Activated CD8-positive, alpha-beta memory T cell treated with anti-CD3 and anti-CD28 coated beads, Interleukin-2, amount 50 U/mL, for 24 hours (primary cell): ENCODE measurements at regions not wholly inside any gene's neighbourhood (a gene's known extent, or its start where the extent isn't known, plus 50 kb on each side); places are given as distances from the start of the nearest gene placed in this dataset.
"Not testable (repeated sequence)": the region's sequence is repeated elsewhere in the genome, so short reads cannot be mapped to it uniquely, and the experiment has no call there.

Experiments
- DNase-seq: peaks from one replicate; pipeline ENCODE4 v3.0.0-alpha.2; 2020; ENCODE audit errors: extremely low read depth

DNA sequence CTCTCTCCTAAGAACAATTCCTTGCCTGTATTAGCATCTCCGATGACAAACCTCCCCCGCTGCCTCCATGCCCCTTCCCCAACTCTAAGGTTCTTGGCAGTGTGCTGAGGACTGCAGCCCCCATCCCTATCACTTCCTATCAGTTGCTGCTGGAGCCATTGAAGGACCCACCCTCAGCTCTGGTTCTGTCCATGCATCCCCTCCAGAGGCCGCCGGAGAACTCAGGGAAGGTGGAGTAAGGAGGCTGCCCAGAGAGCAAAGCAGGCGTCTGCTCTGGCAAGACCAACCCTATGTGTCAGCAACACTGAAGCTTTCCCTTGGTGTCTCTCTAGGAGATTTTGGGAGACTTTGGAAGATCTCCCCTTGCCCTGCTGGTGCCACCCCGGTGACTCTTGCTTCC lies 1139.5 kb downstream of the TBC1D22A start:
- no peak for DNase-seq

DNA sequence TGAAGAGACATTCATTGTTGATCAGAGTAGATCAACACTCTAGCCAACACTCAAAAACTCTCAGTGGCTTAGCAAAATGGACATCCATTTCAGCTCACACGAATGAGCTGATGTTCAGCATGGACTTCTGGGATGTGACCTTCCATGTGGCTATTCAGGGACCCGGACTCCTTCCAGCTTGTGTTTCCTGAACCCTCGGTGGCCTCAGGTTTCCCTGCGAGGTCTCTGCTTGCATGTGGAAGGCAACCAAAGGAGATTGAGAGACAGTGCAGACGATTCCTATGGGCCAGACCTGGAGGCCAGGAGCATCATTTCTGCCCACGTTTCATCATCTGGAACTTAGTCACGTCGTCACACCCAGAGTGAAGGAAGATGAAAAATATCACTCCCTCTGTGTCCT lies 1137.4 kb downstream of the TBC1D22A start:
- DNase-seq, result no peak

DNA sequence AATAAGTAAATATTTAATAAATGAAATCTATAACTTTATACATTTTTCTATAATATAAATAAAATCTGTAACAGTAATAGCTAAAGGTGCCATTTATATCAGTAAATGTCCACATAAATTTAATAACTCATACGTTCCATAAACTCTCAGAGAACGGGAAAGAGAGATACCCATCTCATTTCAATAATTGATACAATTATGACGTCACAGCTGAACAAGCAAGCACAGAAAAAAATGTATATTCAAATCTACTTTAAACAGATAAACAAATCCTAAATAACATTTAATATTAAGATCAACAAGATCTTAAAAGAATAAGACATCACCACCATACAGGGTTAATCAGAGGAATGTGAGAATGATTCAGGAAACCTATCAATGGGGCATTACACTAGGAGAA lies 1136.5 kb downstream of the TBC1D22A start:
- DNase-seq, result no peak

DNA sequence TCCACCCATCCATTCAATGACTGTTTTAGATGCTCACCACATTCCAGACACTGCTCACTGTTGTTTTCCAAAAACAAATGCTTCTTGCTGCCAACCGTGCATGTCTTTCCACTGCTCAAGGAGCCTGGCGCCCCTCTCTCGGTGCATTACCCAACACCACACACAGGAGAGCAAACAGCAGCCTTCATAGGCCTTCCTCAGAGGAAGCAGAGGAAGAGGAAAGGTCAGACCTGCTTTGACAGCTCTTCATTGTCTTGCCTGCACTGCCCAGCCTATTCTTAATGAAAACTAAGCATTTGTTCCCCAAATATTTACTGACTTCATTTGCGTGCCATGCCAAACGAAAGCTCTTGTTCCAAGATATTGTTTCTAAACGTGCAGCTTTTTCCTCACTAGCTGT lies 1129.2 kb downstream of the TBC1D22A start:
- no peak for DNase-seq

DNA sequence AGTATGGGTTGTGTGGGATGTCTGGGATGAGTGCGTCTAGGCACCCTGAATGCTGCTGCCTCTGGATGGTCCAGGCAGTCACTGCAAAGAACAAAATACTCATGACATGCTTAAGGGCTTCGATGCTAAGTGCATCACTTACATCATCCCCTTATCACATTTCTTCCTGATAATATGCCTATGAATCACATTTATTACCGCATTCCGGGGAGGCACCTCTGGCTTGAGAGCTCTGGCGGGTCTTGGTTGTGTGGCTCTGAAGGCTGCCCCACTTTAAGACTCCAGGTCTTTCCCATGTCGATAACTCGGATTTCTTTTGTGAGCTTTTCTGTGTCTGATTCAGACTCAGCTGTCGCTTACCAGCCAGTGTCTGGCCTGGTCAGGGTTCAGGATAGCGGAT lies 1126.4 kb downstream of the TBC1D22A start:
- DNase-seq, result no peak

DNA sequence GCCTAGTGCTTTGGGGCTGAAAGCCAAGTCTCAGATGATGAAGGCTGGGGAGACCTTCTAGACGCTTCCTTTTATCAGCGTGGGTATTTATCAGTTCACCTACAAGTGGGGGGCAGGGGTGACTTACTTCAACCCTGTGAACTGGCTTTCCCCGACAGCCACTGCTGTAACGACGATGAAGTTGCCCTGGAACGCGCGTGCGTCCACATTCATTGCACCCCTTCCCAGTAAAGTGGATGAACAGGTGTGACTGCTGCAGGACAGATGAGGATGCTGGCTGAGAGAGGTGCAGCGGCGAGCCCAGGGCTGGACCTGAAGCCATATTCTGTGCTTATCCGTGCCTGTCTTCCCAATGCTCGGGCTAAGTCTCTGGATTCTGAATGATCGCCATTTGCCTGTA lies 1122.3 kb downstream of the TBC1D22A start:
- DNase-seq, result no peak

DNA sequence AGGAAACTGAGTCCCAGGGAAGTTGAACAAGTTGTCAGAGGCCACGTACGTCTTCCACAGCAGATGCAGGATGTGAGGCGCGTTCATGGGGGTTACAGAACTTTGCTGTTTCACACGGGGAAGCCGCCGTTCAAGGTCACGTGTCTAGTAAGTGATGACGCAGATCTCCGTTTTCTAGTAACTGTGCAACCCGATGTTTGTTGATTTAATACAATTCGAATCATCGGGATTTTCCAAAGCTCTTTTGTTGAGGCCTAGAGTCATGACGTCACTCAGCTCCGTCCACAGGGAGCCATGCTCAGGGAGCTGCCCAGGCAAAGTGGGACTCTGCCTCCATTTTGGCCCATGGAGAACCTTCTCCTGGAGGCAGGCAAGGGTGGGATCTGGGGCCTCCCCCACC lies 1121.8 kb downstream of the TBC1D22A start:
- no peak for DNase-seq

DNA sequence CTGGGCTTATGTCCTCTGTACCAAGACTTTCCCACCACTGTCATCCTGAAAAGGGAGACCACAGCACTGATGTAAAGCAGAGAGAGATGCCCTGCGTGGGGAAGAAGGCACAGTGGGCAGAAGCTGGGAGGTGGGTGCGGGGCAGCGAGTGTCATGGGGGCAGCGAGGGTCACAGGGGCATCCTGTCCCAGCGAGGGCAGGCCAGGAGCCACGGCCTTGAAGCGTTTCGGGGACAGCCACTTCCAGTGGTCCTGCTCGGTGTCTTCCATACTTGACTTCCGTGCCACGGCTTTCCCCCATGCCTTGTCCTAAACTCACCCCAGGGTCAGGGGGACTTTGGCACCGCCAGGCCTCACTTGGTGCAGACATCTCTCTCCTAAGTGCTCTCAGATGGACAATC lies 1121.3 kb downstream of the TBC1D22A start:
- DNase-seq, result no peak

DNA sequence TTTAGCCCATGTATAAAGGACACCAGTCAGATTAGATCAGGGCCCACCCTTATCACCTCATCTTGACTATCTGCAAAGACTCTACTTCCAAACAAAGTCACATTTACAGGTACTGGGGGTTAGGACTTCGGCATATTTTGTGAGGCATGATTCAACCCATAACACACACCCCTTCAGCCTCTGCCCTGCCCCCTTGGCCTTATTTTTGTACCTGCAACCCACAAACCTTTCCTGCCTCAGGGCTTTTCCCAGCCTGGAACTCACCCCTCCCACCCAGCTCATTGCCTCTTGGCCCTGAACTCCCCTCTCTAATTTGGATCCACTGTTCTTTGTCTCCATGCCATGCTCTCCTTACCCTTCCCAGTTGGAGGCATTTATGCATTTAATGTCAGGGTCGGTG lies 1116.9 kb downstream of the TBC1D22A start:
- DNase-seq, result no peak

DNA sequence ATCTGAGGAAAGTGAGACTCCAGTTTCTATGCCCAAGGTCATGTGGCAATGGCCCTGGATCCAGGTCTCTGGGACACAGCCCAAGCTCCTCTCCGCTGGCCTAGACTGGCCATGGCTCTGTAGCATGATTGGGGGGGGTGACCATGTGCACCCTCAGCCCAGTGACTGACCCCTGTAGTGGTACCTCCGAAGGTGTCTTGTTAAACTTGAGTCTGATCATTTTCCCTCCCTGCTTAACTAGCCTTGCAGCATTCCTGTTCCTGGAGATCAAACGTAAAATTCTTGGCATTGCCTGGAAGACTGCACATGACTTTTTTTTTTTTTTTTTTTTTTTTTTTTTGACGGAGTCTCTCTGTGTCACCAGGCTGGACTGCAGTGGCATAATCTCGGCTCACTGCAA lies 1116.0 kb downstream of the TBC1D22A start:
- no peak for DNase-seq

DNA sequence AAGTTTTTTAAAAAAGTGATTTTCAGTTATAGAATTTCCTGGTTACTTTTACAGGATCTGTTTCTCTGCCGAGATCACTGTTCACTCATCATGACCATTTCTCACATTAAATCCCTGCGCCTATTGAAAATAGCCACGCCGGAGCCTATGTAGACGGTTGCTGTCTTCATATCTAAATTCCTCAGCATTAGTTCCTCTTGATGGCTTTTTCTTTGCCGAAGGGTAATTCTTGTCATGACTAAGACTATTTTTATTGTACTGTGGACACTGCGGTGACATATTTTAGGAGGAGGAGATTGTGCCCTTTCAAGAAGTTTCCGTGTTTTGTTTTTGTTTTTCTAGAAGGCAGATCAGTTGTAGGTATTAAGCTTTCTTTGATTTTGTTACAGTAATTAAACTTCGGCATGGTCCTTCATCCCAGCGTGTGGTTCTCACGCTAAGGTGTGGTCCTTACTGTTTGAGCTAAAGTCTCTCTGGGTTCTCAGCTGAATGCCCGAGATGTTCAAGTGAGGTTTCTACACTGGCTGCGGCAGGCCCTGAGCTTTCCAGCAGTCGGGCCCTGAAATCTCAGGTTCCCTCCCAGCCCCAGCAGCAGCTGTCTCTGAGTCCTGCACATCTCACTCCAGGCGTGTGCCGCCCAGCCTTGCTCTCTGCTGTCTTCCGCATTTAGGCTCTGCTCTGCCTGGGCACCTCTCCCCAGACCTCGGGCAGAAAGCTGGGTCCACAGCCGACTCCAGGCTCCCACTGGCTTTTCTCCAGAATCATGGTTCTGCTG lies 1110.5 kb downstream of the TBC1D22A start:
- no peak for DNase-seq

DNA sequence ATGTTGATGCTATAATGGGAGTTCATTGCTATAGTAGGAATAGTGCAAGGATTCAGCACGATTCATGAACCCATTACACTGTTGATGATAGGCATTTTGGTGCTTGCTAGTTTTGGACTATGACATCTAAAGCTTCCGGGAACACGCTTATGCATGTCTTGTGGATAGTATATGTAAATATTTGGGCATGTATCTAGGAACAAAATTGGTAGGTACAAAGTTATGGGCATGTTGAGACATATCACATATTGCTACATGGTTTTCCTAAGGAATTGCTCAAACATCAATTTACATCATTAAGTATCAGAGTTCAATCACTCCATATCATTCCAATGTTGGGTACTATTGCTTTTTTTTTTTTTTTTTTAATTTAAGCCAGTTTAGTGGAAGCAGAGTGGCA lies 1103.2 kb downstream of the TBC1D22A start:
- no peak for DNase-seq

DNA sequence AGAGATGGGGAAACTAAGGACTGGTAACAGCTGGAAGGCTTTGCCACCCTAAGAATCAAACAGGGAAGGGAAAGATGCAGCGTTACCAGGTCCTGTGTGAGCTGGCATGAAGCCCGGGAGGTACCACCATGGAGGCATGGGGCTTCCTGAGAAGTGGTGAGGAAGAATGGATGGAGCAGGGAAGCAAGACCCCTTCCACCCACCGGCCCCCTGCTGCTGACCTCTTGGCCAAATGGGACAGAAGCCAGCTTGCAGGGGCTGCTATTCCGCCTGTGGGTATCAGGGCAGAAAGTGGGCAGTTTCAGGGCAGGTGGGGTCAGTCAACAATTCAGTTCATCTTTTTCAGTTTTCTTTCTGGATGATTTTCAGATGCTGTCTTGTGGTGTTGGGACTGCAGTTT lies 1099.9 kb downstream of the TBC1D22A start:
- DNase-seq, result no peak

DNA sequence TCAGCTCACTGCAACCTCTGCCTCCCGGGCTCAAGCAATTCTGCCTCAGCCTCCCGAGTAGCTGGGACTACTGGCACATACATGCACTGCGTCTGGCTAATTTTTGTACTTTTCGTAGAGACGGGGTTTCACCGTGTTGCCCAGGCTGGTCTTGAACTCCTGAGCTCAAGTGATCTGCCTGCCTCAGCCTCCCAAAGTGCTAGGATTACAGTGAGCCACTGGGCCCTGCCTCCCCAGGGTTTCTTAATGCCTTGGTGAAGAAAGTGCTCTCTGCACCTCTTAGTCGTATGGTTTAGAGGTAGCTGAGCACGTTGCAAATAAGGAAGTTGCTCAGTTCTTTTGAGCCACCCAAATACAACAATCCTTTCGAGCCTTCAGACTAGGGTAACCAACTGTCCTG lies 1098.5 kb downstream of the TBC1D22A start:
- not testable (repeated sequence) for DNase-seq

DNA sequence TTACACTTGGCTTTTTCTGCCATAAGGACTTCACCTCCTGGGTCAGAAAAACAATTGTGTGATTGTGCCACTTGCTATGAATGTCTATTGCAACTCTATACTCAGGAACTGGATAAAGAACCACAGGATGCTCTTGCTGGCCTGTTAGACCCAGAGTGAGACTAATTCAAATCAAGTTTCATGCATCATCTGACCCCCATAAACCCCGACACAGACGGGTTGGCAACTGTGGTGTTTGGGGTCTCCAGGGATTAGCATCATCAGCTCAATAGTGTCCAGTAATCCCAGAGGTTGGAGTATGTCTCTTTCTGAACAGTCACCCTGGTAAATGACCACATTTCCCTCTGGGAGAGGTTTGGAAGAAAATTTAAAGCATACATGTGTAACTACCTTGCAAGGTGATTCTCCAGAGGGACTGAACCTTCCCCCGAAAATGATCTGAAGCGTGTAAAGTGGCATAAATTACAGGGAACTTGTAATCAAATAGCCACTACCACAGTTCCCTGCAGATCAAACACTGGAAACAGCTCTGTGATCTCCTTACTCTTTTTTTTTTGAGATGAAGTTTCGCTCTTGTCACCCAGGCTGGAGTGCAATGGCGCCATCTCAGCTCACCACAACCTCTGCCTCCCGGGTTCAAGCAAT lies 1097.6 kb downstream of the TBC1D22A start:
- no peak for DNase-seq

DNA sequence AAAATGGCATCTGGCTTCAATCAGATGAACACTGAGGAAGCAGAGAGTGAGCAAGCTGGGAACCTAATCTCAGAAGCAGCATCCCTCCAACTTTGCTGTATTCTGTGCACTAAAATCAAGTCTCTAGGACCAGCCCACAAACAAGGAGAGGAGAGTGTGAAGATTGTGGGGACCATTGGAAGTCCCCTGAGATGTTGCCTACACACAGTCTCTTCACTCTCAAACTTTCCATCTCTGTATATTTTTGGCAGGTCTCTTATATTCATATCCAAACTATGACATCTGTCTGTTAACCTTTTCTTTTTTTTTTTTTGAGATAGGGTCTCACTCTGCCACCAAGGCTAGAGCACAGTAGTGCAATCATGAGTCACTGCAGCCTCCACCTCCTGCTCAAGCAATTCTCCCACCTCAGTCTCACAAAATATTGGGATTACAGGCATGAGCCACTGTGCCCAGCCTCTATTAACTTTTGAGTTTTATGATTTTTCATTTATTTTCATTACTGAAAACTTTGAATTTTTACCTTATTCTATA lies 1096.4 kb downstream of the TBC1D22A start:
- no peak for DNase-seq

DNA sequence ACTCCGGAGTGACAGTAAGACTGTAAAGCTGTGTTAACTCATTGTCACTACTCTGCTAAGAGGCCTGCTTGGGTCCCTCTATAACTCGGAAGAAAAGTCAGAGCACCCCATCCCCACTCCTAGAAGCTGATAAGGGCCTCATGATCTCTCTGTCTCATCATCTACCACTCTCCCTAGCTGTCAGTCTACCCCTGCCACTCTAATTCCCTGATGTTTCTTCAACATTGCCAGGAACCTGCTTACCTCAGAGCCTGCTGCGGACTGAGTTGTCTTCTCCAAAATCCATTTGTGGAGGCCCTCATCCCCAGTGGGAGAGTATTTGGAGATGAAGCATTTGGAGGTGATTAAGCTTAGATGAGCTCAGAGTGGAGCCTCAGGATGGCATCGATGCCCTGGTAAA lies 1092.2 kb downstream of the TBC1D22A start:
- no peak for DNase-seq

DNA sequence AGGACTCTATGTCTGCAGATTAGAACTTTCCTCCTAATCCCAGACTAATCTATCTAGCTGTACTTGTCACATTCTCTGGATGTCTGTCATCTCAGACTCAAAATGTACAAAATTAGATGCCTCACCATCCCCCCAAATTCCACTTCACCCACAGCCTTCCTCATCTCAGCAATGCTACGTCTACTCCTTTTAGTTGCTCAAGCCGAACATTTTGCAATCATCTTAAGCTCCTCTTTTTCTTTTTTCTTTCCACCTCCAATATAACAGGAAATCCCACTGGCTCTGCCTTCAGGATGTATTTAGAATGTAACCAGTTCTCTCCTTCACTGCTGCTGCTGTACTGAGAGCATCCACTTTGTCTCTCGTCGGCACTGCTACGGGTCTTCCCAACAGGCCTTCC lies 1091.8 kb downstream of the TBC1D22A start:
- DNase-seq, result no peak

DNA sequence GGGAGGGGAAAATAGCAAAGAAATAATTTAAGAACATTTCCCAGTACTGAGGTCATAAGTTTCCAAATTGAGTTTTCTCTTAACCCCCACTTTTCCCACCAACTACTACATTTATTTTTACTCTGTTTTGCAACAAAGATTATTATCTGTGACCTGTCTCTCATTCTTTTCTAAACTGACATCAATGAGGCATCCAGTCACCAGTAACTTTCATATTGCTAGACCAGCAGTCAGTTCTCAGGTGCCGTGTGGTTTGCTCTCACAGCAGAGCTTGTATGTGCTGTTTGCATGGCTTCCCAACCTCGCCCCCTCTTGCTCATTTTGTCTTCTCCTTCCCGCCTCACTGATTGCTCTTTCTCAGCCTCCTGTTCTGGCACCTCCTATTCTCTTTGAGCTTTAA lies 1091.3 kb downstream of the TBC1D22A start:
- DNase-seq, result no peak

DNA sequence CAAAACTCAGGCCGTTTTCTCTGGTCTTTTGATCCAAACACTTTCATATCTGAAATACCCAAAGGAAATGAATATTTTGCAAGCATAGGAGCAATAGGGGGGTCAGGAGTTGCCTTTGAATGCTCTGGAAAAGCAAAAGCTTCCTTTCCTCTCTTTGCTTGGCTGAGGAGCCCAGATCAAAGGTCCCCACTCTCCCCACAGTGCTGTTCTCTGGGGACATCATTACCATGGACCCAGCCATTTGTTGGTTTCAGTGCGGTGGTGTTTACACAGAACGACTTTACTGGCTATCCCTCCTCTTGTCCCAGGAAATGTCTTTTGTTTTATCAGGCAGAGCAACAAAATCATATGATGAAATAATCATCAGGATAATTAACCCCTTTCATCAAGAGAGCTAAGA lies 1089.1 kb downstream of the TBC1D22A start:
- DNase-seq, result no peak

DNA sequence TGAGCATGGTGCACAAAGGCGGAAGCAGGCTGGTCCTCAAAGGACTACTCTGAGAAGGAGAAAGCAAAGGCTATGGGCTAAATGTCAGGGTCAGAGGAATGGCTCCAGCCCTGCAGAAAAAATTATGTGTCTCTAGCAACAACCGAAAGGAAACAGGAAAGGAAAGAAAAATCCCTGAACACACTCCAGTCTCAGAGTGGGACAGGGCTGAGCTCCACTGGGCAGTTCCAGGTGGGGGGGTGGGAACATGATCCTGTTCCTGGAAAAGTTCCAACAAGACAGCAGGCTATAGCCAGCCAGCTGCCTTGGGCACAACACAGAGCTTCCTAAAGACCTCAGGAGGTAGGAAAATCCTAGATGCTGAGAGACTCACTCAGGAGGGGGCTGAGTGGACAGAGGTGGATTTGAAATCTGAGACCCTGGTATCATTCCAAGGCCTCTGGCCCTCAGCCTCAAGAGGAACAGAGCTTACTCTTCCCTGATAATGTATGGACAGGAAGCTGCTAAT lies 1088.2 kb downstream of the TBC1D22A start:
- no peak for DNase-seq

DNA sequence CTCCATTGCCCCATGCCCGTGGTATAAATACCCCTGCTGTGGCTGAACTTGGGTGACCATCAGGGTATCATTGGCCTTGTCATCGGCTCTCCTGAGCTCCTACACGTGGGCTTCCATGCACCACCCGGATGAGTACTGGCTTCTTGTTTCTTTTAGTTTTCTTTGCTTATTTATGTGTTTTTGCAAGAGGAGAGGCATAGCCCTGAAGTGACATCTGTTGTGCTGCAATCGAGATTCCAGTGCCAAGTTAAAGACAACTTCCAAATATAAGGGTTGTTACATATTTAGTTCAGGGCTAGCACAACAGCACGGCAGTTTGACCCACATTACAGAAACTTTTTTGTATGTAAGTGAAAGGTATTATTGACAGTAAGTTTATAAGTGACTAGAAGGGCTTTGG lies 1087.1 kb downstream of the TBC1D22A start:
- no peak for DNase-seq

DNA sequence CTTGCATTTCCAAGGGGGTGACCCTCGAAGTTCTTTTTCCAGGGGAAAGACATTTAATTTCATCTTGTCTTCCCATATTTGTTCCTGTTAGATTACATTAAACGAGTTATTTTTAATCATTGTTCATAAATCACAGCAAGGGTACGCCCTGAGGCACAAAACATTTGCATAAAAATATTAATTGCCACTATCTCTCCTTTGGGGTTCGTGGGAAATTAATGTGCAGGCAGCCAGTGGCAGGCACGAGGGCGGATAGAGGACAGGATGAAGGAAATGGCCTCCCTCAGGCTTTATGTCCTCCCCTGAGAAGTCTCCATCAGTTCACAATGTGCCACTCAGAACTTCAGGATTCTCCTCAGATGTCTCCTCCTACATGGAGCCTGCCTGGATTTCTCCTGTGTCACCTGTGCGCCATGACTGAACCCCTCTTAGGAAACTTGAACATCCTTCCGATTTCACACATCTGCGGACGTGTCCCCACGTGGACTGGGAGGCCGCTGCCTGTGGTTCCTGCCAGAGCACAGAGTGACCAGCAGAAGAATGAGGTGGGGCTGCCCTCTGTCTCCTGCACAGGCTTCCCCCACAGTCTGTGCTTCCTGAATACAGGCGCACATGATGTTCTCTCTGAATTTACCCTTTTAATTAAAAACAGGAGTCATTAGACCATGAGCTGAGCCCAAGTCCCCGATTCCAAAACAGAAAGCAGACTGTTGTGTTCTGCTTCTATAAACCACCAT lies 1085.9 kb downstream of the TBC1D22A start:
- no peak for DNase-seq
